ENCODE measurements at regions not wholly inside any gene's neighbourhood (a gene's known extent, or its start where the extent isn't known, plus 50 kb on each side); places are given as distances from the start of the nearest gene placed in this dataset.

DNA sequence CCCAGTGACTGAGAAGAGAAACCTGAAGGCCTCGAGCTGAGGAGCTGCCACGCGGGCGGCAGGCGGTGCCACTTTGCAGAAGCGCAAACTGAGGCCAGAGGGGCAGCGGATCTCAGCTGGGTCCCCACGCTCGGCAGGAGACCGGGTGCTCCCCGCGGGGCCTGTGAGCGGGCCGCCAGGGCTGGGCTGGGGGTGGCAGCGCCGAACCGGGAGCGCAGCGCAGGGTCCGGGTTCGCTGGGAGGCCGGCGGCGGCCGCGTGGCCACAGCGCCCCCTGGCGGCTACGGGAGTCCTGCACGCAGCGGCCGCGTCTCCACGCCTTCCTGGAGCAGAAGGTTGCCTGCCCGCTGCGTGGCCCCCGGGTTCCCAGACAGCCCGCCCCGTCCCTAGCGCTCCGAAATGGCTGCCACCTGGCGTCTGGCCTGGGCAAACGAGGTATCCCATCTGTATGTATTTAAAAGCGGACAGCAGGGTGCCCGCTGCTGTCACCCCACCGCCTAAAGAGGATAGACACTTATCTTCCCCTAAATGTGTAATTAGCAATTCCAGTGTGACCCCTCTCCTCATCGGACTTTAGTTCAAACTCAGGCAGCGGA lies 96.1 kb upstream of the CDH5 start (continued):
- TF ChIP-seq REL (CRISPR knock-in tag; conservative IDR thresholded peaks at IDR 0.05) (no peak), KAT8 (CRISPR knock-in tag; IDR thresholded peaks at IDR 0.05) (no peak), ZNF629 (CRISPR knock-in tag; conservative IDR thresholded peaks at IDR 0.05) (peak; percentile 85), ZNF737 (CRISPR knock-in tag; IDR thresholded peaks at IDR 0.05; ENCODE audit: borderline replicate concordance) (no peak), ZSCAN5A (CRISPR knock-in tag; IDR thresholded peaks at IDR 0.05; ENCODE audit: borderline replicate concordance) (0 out of 2 replicates have a peak, but pooled peaks have one; percentile 43), EZH2 (conservative IDR thresholded peaks at IDR 0.05; ENCODE audit: low read depth, low read length) (peak; percentile 34; the same call in 1 of the 2 replicates), HOXA5 (CRISPR knock-in tag; IDR thresholded peaks at IDR 0.05) (peak; percentile 74; the same call in 1 of the 2 replicates), SRSF9 (IDR thresholded peaks at IDR 0.05; ENCODE audit: borderline replicate concordance, insufficient read depth, low read depth, low read length, poor library complexity, severe bottlenecking) (no peak), TCF7L2 (IDR thresholded peaks at IDR 0.05; ENCODE audit: low read depth, low read length) (no peak), ZNF205 (CRISPR knock-in tag; IDR thresholded peaks at IDR 0.05) (no peak), ZNF891 (CRISPR knock-in tag; IDR thresholded peaks at IDR 0.05) (no peak; the same call in 1 of the 2 replicates), GMEB1 (CRISPR knock-in tag; IDR thresholded peaks at IDR 0.05; ENCODE audit: borderline replicate concordance) (no peak), SMYD3 (CRISPR knock-in tag; IDR thresholded peaks at IDR 0.05) (no peak), ZNF251 (CRISPR knock-in tag; IDR thresholded peaks at IDR 0.05) (no peak), CREB1 (IDR thresholded peaks at IDR 0.05) (no peak), CREB1 (CRISPR knock-in tag; IDR thresholded peaks at IDR 0.05) (no peak), ZNF235 (CRISPR knock-in tag; IDR thresholded peaks at IDR 0.05; ENCODE audit: borderline replicate concordance) (no peak), RFXAP (CRISPR knock-in tag; IDR thresholded peaks at IDR 0.05; ENCODE audit: borderline replicate concordance) (peak; percentile 78; the same call in 1 of the 2 replicates), EHMT2 (IDR thresholded peaks at IDR 0.05; ENCODE audit: borderline replicate concordance, low read depth, low read length) (no peak), KDM2A (CRISPR knock-in tag; IDR thresholded peaks at IDR 0.05; ENCODE audit: borderline replicate concordance, low read depth) (peak; percentile 66), ZNF670 (CRISPR knock-in tag; IDR thresholded peaks at IDR 0.05; ENCODE audit: borderline replicate concordance) (no peak), TARDBP (CRISPR knock-in tag; IDR thresholded peaks at IDR 0.05) (no peak), TRIM22 (IDR thresholded peaks at IDR 0.05) (no peak), ZNF329 (CRISPR knock-in tag; IDR thresholded peaks at IDR 0.05; ENCODE audit: low read depth) (no peak)
- TF ChIP-seq, protein P1, sequence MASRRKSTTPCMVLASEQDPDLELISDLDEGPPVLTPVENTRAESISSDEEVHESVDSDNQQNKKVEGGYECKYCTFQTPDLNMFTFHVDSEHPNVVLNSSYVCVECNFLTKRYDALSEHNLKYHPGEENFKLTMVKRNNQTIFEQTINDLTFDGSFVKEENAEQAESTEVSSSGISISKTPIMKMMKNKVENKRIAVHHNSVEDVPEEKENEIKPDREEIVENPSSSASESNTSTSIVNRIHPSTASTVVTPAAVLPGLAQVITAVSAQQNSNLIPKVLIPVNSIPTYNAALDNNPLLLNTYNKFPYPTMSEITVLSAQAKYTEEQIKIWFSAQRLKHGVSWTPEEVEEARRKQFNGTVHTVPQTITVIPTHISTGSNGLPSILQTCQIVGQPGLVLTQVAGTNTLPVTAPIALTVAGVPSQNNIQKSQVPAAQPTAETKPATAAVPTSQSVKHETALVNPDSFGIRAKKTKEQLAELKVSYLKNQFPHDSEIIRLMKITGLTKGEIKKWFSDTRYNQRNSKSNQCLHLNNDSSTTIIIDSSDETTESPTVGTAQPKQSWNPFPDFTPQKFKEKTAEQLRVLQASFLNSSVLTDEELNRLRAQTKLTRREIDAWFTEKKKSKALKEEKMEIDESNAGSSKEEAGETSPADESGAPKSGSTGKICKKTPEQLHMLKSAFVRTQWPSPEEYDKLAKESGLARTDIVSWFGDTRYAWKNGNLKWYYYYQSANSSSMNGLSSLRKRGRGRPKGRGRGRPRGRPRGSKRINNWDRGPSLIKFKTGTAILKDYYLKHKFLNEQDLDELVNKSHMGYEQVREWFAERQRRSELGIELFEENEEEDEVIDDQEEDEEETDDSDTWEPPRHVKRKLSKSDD (CRISPR knock-in tag; IDR thresholded peaks at IDR 0.05; ENCODE audit: low read depth): no peak
